Keratinocyte (primary cell): ENCODE measurements at regions not wholly inside any gene's neighbourhood (a gene's known extent, or its start where the extent isn't known, plus 50 kb on each side); places are given as distances from the start of the nearest gene placed in this dataset.
"Not testable (repeated sequence)": the region's sequence is repeated elsewhere in the genome, so short reads cannot be mapped to it uniquely, and the experiment has no call there.

Source experiments
- DNase-seq: peaks from one replicate; pipeline ENCODE4 v3.0.0-alpha.2; 2011; ENCODE audit warnings: low read depth, missing footprints, low spot score
- FAIRE-seq: peaks from 2 replicates; lab custom pipeline; 2011; peaks lifted over from hg19 to GRCh38; lab: Jason Lieb, UNC
- H2AFZ ChIP-seq: 2 replicates; pipeline ENCODE4 v1.6.0; 2012; ENCODE audit warnings: low read length, control low read depth, inconsistent platforms; ENCODE audit not compliant: control insufficient read depth
- H3K27ac ChIP-seq: 2 replicates; pipeline ENCODE4 v1.5.1; 2011; ENCODE audit warnings: low read length; ENCODE audit not compliant: control insufficient read depth, insufficient read depth
- H3K27me3 ChIP-seq: 3 replicates; pipeline ENCODE4 v1.6.0; 2011; ENCODE audit warnings: low read length; ENCODE audit not compliant: control insufficient read depth, insufficient read depth; ENCODE audit errors: extremely low read depth
- H3K36me3 ChIP-seq, 2 experiments: 2 replicates in 1 of 2; 3 replicates in 1 of 2; pipeline ENCODE4 v1.5.1; 2011; ENCODE audit warnings: low read length in 2 of 2, mild to moderate bottlenecking in 1 of 2; ENCODE audit not compliant: control insufficient read depth in 2 of 2, insufficient read depth in 2 of 2; ENCODE audit errors: extremely low read depth in 1 of 2
- H3K4me1 ChIP-seq: 3 replicates; pipeline ENCODE4 v1.5.1; 2011; ENCODE audit warnings: low read length; ENCODE audit not compliant: control insufficient read depth, insufficient read depth; ENCODE audit errors: extremely low read depth
- H3K4me2 ChIP-seq: 3 replicates; pipeline ENCODE4 v1.6.0; 2011; ENCODE audit warnings: low read depth, low read length; ENCODE audit not compliant: control insufficient read depth, insufficient read depth; ENCODE audit errors: extremely low read depth
- H3K4me3 ChIP-seq, 3 experiments: fragments of 200-600 bp in 1 of 3; sonication (generic) in 1 of 3; 2 replicates in 2 of 3; 3 replicates in 1 of 3; pipeline ENCODE4 v1.5.1; 2011 to 2016; ENCODE audit warnings: low read length in 3 of 3, mild to moderate bottlenecking in 3 of 3, control low read depth in 2 of 3, inconsistent platforms in 1 of 3, low read depth in 1 of 3, mixed read lengths in 1 of 3, mixed run types in 1 of 3, moderate library complexity in 1 of 3; ENCODE audit not compliant: control insufficient read depth in 2 of 3, insufficient read depth in 2 of 3; ENCODE audit errors: extremely low read depth in 1 of 3
- H3K79me2 ChIP-seq: 2 replicates; pipeline ENCODE4 v1.6.0; 2012; ENCODE audit warnings: low read length; ENCODE audit not compliant: control insufficient read depth, insufficient read depth
- H3K9ac ChIP-seq: 3 replicates; pipeline ENCODE4 v1.6.0; 2011; ENCODE audit warnings: low read length; ENCODE audit not compliant: control insufficient read depth, insufficient read depth; ENCODE audit errors: extremely low read depth
- H3K9me1 ChIP-seq: 3 replicates; pipeline ENCODE4 v1.6.0; 2011; ENCODE audit warnings: low read length; ENCODE audit not compliant: control insufficient read depth, insufficient read depth; ENCODE audit errors: extremely low read depth
- H3K9me3 ChIP-seq: 2 replicates; pipeline ENCODE4 v1.5.1; 2012; ENCODE audit warnings: low read depth, low read length; ENCODE audit not compliant: control insufficient read depth
- H4K20me1 ChIP-seq: 3 replicates; pipeline ENCODE4 v1.6.0; 2011; ENCODE audit warnings: low read length; ENCODE audit not compliant: control insufficient read depth, insufficient read depth; ENCODE audit errors: extremely low read depth
- CTCF ChIP-seq, 3 experiments: IDR thresholded peaks in 1 of 3; conservative IDR thresholded peaks in 1 of 3; optimal IDR thresholded peaks in 1 of 3; 2 replicates in 2 of 3; 3 replicates in 1 of 3; pipeline versions ENCODE3 to v1.5.1; 2011; ENCODE audit warnings: low read length in 3 of 3, mild to moderate bottlenecking in 3 of 3, moderate library complexity in 2 of 3, control low read depth in 1 of 3, inconsistent platforms in 1 of 3; ENCODE audit not compliant: insufficient read depth in 2 of 3; ENCODE audit errors: extremely low read depth in 1 of 3
- EZH2 ChIP-seq: IDR thresholded peaks from one replicate; pipeline ENCODE4 v1.6.1; 2012; ENCODE audit warnings: inconsistent platforms, mild to moderate bottlenecking, low read length, moderate library complexity
- dilution Hi-C: fragments of 300-500 bp; cut with MboI; formaldehyde crosslinking; loops from one replicate; pipeline ENCODE4 v1.7.0; 2020; ENCODE audit warnings: low sequenced_read_pairs; ENCODE audit not compliant: extremely low pct_ligation_motif_present

DNA sequence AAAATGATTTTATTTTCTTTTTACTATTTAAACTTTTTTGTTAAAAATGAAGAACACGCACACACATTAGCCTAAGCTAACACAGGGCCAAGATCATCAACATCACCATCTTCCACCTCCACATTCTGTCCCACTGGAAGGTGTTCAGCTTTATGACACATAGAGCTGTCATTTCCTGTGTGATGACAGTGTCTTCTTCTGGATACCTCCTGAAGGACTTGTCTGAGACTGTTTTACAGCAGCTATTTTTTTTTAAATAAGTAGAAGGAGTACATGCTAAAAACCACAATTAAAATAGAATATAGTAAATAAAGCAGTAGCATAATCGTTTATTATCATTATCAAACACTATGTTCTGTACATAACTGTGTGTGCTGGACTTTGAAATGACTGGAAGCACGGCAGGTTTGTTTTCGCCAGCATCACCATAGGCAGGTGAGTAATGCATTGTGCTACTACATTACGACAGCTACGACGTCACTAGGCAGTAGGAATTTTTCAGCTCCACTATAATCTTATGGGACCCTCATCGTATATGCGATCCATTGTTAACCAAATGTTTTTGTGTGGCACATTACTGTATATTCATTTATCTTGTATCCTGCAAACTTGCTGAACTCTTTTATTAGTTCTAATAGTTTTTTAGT, 72.8 kb downstream of the KLF15 start:
- peak overlapping the region; percentile 63 for H2AFZ ChIP-seq
- DNase-seq, result peak; percentile 78
- dilution Hi-C loops, result no loop called here

GRCh38 chr3:126283651-126284050, 73.6 kb downstream of the KLF15 start:
- H4K20me1 ChIP-seq, H3K9ac ChIP-seq, dilution Hi-C loops, H3K4me3 ChIP-seq, H3K27me3 ChIP-seq, DNase-seq, H3K9me3 ChIP-seq, H3K9me1 ChIP-seq, H2AFZ ChIP-seq, H3K36me3 ChIP-seq, H3K27ac ChIP-seq, H3K4me2 ChIP-seq, H3K79me2 ChIP-seq: not testable (repeated sequence)
- peak; percentile 44 for FAIRE-seq
- peaks cover 23% of the 10 kb centered on the region for H3K4me1 ChIP-seq

More for the DNA sequence above, 72.8 kb downstream of the KLF15 start:
- FAIRE-seq, result peak; percentile 93
- Histone ChIP-seq H3K79me2 (no peaks in the 10 kb centered on the region), H3K4me2 (peak overlapping the region; percentile 85), H3K36me3 (no peaks in the 10 kb centered on the region), H4K20me1 (no peaks in the 10 kb centered on the region), H3K9me3 (no peaks in the 10 kb centered on the region), H3K4me1 (peaks cover 23% of the 10 kb centered on the region), H3K4me3 (peak overlapping the region in 2 of 3 experiments; percentile 18 to 33), H3K27me3 (no peaks in the 10 kb centered on the region), H3K9ac (no peak overlapping the region), H3K27ac (peak overlapping the region; percentile 67), H3K9me1 (no peaks in the 10 kb centered on the region)
- TF ChIP-seq CTCF (optimal IDR thresholded peaks at IDR 0.05 in 1 of 3, IDR thresholded peaks at IDR 0.05 in 1 of 3, conservative IDR thresholded peaks at IDR 0.05 in 1 of 3; ENCODE audit: extremely low read depth in 1 of 3, insufficient read depth in 2 of 3, low read length in 3 of 3), result no peak
- no peak for TF ChIP-seq EZH2

- Histone ChIP-seq H3K9me1 (no peaks in the 10 kb centered on the region), H3K9ac (no peak overlapping the region), H3K4me3 (no peak overlapping the region), H3K9me3 (no peaks in the 10 kb centered on the region), H3K4me1 (peaks cover 7% of the 10 kb centered on the region), H2AFZ (no peak overlapping the region), H3K27me3 (no peaks in the 10 kb centered on the region), H3K36me3 (no peaks in the 10 kb centered on the region), H3K79me2 (no peaks in the 10 kb centered on the region), H4K20me1 (no peaks in the 10 kb centered on the region), H3K4me2 (no peak overlapping the region), H3K27ac (no peak overlapping the region)
- dilution Hi-C loops, result no loop called here
- TF ChIP-seq EZH2, result no peak
- no peak for TF ChIP-seq CTCF (optimal IDR thresholded peaks at IDR 0.05 in 1 of 3, IDR thresholded peaks at IDR 0.05 in 1 of 3, conservative IDR thresholded peaks at IDR 0.05 in 1 of 3; ENCODE audit: extremely low read depth in 1 of 3, insufficient read depth in 2 of 3, low read length in 3 of 3)
- FAIRE-seq (no peak), DNase-seq (no peak)
These were observed 77.4 kb downstream of the KLF15 start for GRCh38 chr3:126279853-126280252.
